ENCODE measurements at regions not wholly inside any gene's neighbourhood (a gene's known extent, or its start where the extent isn't known, plus 50 kb on each side); places are given as distances from the start of the nearest gene placed in this dataset.

- DNase-seq: no peak
- TF ChIP-seq GATA1 (IDR thresholded peaks at IDR 0.05; ENCODE audit: low read depth, low read length): no peak
- no peak for TF ChIP-seq POLR2A (IDR thresholded peaks at IDR 0.05; ENCODE audit: low read length)
These were observed 83.4 kb downstream of the RPLP1 start for GRCh38 chr15:69535998-69536397.

- DNase-seq: no peak
- TF ChIP-seq GATA1 (IDR thresholded peaks at IDR 0.05; ENCODE audit: low read depth, low read length) (no peak), POLR2A (IDR thresholded peaks at IDR 0.05; ENCODE audit: low read length) (no peak)
These were observed 84.3 kb downstream of the RPLP1 start for GRCh38 chr15:69536726-69537512.

GRCh38 chr15:69537901-69538300 lies 85.3 kb downstream of the RPLP1 start:
- DNase-seq: no peak
- no peak for TF ChIP-seq GATA1 (IDR thresholded peaks at IDR 0.05; ENCODE audit: low read depth, low read length)
- no peak for TF ChIP-seq POLR2A (IDR thresholded peaks at IDR 0.05; ENCODE audit: low read length)

- TF ChIP-seq GATA1 (IDR thresholded peaks at IDR 0.05; ENCODE audit: low read depth, low read length) (no peak), POLR2A (IDR thresholded peaks at IDR 0.05; ENCODE audit: low read length) (no peak)
- DNase-seq: no peak
These were observed 85.8 kb downstream of the RPLP1 start for GRCh38 chr15:69538379-69538778.

GRCh38 chr15:69539345-69539744 lies 86.7 kb downstream of the RPLP1 start:
- no peak for DNase-seq
- TF ChIP-seq POLR2A (IDR thresholded peaks at IDR 0.05; ENCODE audit: low read length): no peak
- no peak for TF ChIP-seq GATA1 (IDR thresholded peaks at IDR 0.05; ENCODE audit: low read depth, low read length)

GRCh38 chr15:69540622-69541021 lies 88.0 kb downstream of the RPLP1 start:
- no peak for DNase-seq
- TF ChIP-seq GATA1 (IDR thresholded peaks at IDR 0.05; ENCODE audit: low read depth, low read length) (no peak), POLR2A (IDR thresholded peaks at IDR 0.05; ENCODE audit: low read length) (no peak)

- TF ChIP-seq GATA1 (IDR thresholded peaks at IDR 0.05; ENCODE audit: low read depth, low read length) (no peak), POLR2A (IDR thresholded peaks at IDR 0.05; ENCODE audit: low read length) (no peak)
- no peak for DNase-seq
These were observed 89.4 kb downstream of the RPLP1 start for GRCh38 chr15:69542028-69542427.

- TF ChIP-seq POLR2A (IDR thresholded peaks at IDR 0.05; ENCODE audit: low read length) (no peak), GATA1 (IDR thresholded peaks at IDR 0.05; ENCODE audit: low read depth, low read length) (no peak)
- no peak for DNase-seq
These were observed 91.2 kb downstream of the RPLP1 start for GRCh38 chr15:69543681-69544364.

GRCh38 chr15:69544365-69545113 lies 91.9 kb downstream of the RPLP1 start:
- TF ChIP-seq POLR2A (IDR thresholded peaks at IDR 0.05; ENCODE audit: low read length) (no peak), GATA1 (IDR thresholded peaks at IDR 0.05; ENCODE audit: low read depth, low read length) (no peak)

GRCh38 chr15:69546182-69546581 lies 93.6 kb downstream of the RPLP1 start:
- DNase-seq: no peak
- no peak for TF ChIP-seq POLR2A (IDR thresholded peaks at IDR 0.05; ENCODE audit: low read length)

More at GRCh38 chr15:69544365-69545113, 91.9 kb downstream of the RPLP1 start:
- no peak for DNase-seq

- no peak for DNase-seq
- TF ChIP-seq GATA1 (IDR thresholded peaks at IDR 0.05; ENCODE audit: low read depth, low read length) (no peak), POLR2A (IDR thresholded peaks at IDR 0.05; ENCODE audit: low read length) (no peak)
These were observed 96.0 kb downstream of the RPLP1 start for GRCh38 chr15:69548395-69549180.

GRCh38 chr15:69551391-69552056 lies 98.9 kb downstream of the RPLP1 start:
- DNase-seq: no peak
- no peak for TF ChIP-seq POLR2A (IDR thresholded peaks at IDR 0.05; ENCODE audit: low read length)
- TF ChIP-seq GATA1 (IDR thresholded peaks at IDR 0.05; ENCODE audit: low read depth, low read length): no peak
